Panc1 (cell line): ENCODE measurements at regions not wholly inside any gene's neighbourhood (a gene's known extent, or its start where the extent isn't known, plus 50 kb on each side); places are given as distances from the start of the nearest gene placed in this dataset.

Experiments
- ATAC-seq: fragments of 200-7000 bp; cut with Tn5 transposase; 2 replicates; pipeline ENCODE4 v1.9.1; 2020; ENCODE audit warnings: mild to moderate bottlenecking, moderate library complexity
- BruUV-seq: library from RNA; stranded (reverse); fragments of 400-500 nt; replicated peaks from 2 replicates; lab custom pipeline; 2021; lab: Mats Ljungman, UMichigan
- CTCF ChIA-PET: fragments of 300-600 bp; sonication (Branson Sonifier 250); formaldehyde crosslinking; loops from one replicate; lab custom pipeline; 2022; ENCODE audit warnings: antibody characterized with exemption; lab: Charles Lee
- POLR2A ChIA-PET: fragments of 300-600 bp; sonication (Branson Sonifier 250); formaldehyde crosslinking; loops from one replicate; lab custom pipeline; 2022; ENCODE audit warnings: antibody characterized with exemption; lab: Charles Lee
- DNase-seq: peaks from one replicate; pipeline ENCODE4 v3.0.0-alpha.2; 2010; ENCODE audit warnings: low read depth, low spot score
- H3K27ac ChIP-seq: 2 replicates; pipeline ENCODE4 v1.5.1; 2011; ENCODE audit warnings: mild to moderate bottlenecking, low read length, inconsistent platforms
- H3K27me3 ChIP-seq: fragments of 200-500 bp; sonication (Bioruptor generic); 2 replicates; pipeline ENCODE4 v1.6.0; 2014; ENCODE audit warnings: low read length, inconsistent platforms; ENCODE audit not compliant: control insufficient read depth, insufficient read depth
- H3K36me3 ChIP-seq: fragments of 200-500 bp; sonication (Bioruptor generic); 2 replicates; pipeline ENCODE4 v1.5.1; 2014; ENCODE audit warnings: inconsistent platforms, mild to moderate bottlenecking, low read length, moderate library complexity; ENCODE audit not compliant: control insufficient read depth, insufficient read depth
- H3K4me1 ChIP-seq: 2 replicates; pipeline ENCODE4 v1.5.1; 2011; ENCODE audit warnings: inconsistent platforms, mild to moderate bottlenecking, low read length, moderate library complexity; ENCODE audit not compliant: control insufficient read depth, insufficient read depth
- H3K4me3 ChIP-seq, 2 experiments: 2 replicates each; pipeline ENCODE4 v1.5.1; 2011 to 2012; ENCODE audit warnings: low read depth in 2 of 2, low read length in 2 of 2, mild to moderate bottlenecking in 2 of 2, inconsistent platforms in 1 of 2, moderate library complexity in 1 of 2
- H3K9me3 ChIP-seq: fragments of 200-500 bp; sonication (Bioruptor generic); 2 replicates; pipeline ENCODE4 v1.5.1; 2014; ENCODE audit warnings: low read depth, mild to moderate bottlenecking, inconsistent platforms, low read length, moderate library complexity; ENCODE audit not compliant: control insufficient read depth, insufficient read depth
- POLR2AphosphoS5 ChIP-seq: IDR thresholded peaks from 2 replicates; pipeline ENCODE4 v1.6.1; 2012; ENCODE audit warnings: mild to moderate bottlenecking, low read depth, low read length, moderate library complexity
- SIN3A ChIP-seq: IDR thresholded peaks from 2 replicates; pipeline ENCODE4 v1.6.1; 2012; ENCODE audit warnings: low read depth, mild to moderate bottlenecking, low read length, moderate library complexity, borderline replicate concordance; ENCODE audit not compliant: insufficient read depth
- TCF7L2 ChIP-seq: IDR thresholded peaks from 2 replicates; pipeline ENCODE4 v1.6.1; 2011; ENCODE audit warnings: mild to moderate bottlenecking, low read depth, low read length, inconsistent platforms
- in situ Hi-C: cut with HindIII; loops from 2 replicates; pipeline ENCODE4 v1.10.0; 2016; ENCODE audit warnings: low sequenced_read_pairs, low pct_unique_long_range_greater_than_20kb
- intact Hi-C: fragments of 100-400 bp; cut with micrococcal nuclease; formaldehyde crosslinking; loops from one replicate; pipeline ENCODE4 v1.10.0; 2022; ENCODE audit not compliant: unreplicated experiment
- TF ChIP-seq, protein P1 (sequence below), 2 experiments: IDR thresholded peaks; 2 replicates each; pipeline ENCODE4 v1.6.1; 2011 to 2012; ENCODE audit warnings: low read depth in 2 of 2, control low read depth in 1 of 2, low read length in 1 of 2, mild to moderate bottlenecking in 1 of 2, moderate library complexity in 1 of 2; ENCODE audit not compliant: insufficient read depth in 1 of 2
- TF ChIP-seq, protein P2 (sequence below): fragments of 450-650 bp; IDR thresholded peaks from 2 replicates; pipeline ENCODE4 v1.5.1; 2017; ENCODE audit warnings: mild to moderate bottlenecking

DNA sequence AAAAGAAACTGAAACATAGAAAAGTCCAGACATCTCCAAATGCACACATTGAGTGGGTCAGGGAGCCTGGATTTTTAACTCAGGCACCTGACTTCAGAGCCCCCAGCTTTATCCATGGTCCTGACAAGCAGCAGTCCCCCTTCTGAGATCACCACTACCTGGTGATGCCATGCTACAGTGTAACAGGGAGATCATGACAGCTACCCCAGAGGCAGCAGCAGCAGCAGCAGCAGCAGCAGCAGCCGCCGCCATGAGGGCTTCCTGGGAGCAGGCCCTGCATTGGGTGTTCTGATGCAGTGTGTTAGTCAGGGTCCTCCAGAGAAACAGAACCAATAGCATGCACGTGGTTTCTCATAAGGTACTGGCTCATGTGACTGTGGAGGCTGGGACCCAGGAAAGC, 198.6 kb upstream of the SALL1 start:
- ATAC-seq, result no peak
- in situ Hi-C loops (no loop called here), intact Hi-C loops (no loop called here)
- Histone ChIP-seq H3K27ac (no peak overlapping the region), H3K36me3 (no peaks in the 10 kb centered on the region), H3K9me3 (no peaks in the 10 kb centered on the region), H3K4me3 (no peak overlapping the region), H3K4me1 (no peaks in the 10 kb centered on the region), H3K27me3 (no peaks in the 10 kb centered on the region)
- TF ChIP-seq, protein P1, sequence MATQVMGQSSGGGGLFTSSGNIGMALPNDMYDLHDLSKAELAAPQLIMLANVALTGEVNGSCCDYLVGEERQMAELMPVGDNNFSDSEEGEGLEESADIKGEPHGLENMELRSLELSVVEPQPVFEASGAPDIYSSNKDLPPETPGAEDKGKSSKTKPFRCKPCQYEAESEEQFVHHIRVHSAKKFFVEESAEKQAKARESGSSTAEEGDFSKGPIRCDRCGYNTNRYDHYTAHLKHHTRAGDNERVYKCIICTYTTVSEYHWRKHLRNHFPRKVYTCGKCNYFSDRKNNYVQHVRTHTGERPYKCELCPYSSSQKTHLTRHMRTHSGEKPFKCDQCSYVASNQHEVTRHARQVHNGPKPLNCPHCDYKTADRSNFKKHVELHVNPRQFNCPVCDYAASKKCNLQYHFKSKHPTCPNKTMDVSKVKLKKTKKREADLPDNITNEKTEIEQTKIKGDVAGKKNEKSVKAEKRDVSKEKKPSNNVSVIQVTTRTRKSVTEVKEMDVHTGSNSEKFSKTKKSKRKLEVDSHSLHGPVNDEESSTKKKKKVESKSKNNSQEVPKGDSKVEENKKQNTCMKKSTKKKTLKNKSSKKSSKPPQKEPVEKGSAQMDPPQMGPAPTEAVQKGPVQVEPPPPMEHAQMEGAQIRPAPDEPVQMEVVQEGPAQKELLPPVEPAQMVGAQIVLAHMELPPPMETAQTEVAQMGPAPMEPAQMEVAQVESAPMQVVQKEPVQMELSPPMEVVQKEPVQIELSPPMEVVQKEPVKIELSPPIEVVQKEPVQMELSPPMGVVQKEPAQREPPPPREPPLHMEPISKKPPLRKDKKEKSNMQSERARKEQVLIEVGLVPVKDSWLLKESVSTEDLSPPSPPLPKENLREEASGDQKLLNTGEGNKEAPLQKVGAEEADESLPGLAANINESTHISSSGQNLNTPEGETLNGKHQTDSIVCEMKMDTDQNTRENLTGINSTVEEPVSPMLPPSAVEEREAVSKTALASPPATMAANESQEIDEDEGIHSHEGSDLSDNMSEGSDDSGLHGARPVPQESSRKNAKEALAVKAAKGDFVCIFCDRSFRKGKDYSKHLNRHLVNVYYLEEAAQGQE (IDR thresholded peaks at IDR 0.05; ENCODE audit: insufficient read depth in 1 of 2, low read depth in 2 of 2, low read length in 1 of 2), result no peak
- TF ChIP-seq POLR2AphosphoS5, result no peak
- no peak for TF ChIP-seq SIN3A
- TF ChIP-seq, protein P2, sequence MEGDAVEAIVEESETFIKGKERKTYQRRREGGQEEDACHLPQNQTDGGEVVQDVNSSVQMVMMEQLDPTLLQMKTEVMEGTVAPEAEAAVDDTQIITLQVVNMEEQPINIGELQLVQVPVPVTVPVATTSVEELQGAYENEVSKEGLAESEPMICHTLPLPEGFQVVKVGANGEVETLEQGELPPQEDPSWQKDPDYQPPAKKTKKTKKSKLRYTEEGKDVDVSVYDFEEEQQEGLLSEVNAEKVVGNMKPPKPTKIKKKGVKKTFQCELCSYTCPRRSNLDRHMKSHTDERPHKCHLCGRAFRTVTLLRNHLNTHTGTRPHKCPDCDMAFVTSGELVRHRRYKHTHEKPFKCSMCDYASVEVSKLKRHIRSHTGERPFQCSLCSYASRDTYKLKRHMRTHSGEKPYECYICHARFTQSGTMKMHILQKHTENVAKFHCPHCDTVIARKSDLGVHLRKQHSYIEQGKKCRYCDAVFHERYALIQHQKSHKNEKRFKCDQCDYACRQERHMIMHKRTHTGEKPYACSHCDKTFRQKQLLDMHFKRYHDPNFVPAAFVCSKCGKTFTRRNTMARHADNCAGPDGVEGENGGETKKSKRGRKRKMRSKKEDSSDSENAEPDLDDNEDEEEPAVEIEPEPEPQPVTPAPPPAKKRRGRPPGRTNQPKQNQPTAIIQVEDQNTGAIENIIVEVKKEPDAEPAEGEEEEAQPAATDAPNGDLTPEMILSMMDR, result no peak
- no peak for TF ChIP-seq TCF7L2
- ChIA-PET CTCF (no interaction called here), POLR2A (no interaction called here)
- BruUV-seq, result no TSS peak
- no peak for DNase-seq

- ChIA-PET CTCF (no interaction called here), POLR2A (no interaction called here)
- TF ChIP-seq, protein P1 (IDR thresholded peaks at IDR 0.05; ENCODE audit: insufficient read depth in 1 of 2, low read depth in 2 of 2, low read length in 1 of 2), result no peak
- TF ChIP-seq, protein P2, result no peak
- TF ChIP-seq POLR2AphosphoS5 (no peak), SIN3A (no peak), TCF7L2 (no peak)
- in situ Hi-C loops, result no loop called here
- Histone ChIP-seq H3K4me1 (no peaks in the 10 kb centered on the region), H3K27me3 (no peaks in the 10 kb centered on the region), H3K36me3 (no peaks in the 10 kb centered on the region), H3K4me3 (no peak overlapping the region), H3K9me3 (no peaks in the 10 kb centered on the region), H3K27ac (no peak overlapping the region)
- intact Hi-C loops, result no loop called here
- DNase-seq, result no peak
- BruUV-seq, result no TSS peak
- no peak for ATAC-seq
Measured at GRCh38 chr16:51343411-51343810, 192.3 kb upstream of the SALL1 start.
